Left kidney (tissue), 1 donor: ENCODE measurements at regions not wholly inside any gene's neighbourhood (a gene's known extent, or its start where the extent isn't known, plus 50 kb on each side); places are given as distances from the start of the nearest gene placed in this dataset.

Experiments
- DNase-seq: peaks from one replicate; pipeline ENCODE4 v3.0.0-alpha.2; 2013

DNA sequence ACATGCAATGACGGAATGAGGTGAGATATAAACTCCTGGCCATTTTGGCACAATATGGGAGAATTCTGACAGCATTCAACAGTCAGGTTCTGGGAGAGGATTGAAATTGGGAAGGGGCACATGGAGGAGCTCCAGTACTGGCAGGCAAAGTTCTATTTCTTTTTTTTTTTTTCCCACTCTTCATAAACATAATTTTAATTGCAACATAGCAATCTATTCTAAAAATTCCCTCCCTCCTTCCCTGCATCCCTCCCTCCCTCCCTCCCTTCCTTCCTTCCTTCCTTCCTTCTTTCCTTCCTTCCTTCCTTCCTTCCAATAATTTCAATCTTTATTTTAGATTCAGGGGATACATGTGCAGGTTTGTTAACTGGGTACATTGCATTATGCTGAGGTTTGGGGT, 93.2 kb downstream of the PTCSC3 start:
- DNase-seq = no peak

DNA sequence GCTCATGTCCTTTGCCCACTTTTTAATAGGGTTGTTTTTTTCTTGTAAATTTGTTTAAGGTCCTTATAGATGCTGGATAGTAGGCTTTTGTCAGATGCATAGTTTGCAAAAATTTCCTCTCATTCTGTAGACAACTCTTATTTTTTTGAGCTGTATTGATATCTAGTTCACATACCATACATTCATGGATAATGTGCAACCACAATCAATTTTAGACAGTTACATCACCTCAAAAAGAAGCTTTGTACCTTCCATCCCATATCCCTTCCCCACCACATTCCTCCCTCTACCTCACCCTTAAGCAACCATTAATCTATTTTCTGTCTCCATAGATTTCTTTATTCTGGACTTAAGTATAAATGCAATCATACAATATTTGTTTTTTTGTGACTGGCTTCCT, 98.4 kb downstream of the PTCSC3 start:
- no peak for DNase-seq

DNA sequence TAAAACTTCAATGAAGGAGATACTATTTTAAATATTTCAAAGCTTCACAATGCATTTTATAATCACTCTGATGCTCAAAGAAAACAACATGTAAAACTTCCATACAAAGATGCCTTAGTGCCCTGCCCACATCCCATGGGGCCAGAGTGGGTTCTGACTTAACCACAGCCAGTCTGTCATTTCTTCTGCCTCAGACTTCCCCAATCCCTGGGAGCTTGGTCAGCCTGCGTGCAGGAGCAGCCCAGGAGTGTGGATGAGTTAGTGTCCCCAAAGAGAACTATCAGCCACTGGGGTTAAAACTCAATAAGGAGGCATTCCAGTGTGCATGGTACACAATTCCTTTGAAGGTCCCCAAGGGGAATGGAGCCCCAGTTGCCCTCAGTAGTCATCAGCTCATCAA, 100.3 kb downstream of the PTCSC3 start:
- no peak for DNase-seq

GRCh38 chr14:36075203-36075602, 101.3 kb downstream of the PTCSC3 start:
- DNase-seq = no peak

DNA sequence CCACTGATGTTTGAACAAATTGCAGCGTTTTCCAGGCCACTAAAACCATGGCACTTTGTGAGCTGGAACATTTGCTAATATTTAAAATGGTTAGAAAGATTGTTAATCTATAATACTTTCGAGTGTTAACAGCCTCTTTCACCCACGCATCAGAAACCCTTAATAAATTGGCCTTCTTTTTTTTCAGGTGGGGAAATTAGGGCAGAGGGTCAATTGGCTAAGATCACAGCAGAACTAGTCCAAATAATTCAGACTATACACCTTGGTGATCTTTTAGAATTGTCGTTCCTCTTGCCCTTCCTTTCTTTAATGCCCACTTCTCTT, 105.8 kb downstream of the PTCSC3 start:
- DNase-seq = no peak

DNA sequence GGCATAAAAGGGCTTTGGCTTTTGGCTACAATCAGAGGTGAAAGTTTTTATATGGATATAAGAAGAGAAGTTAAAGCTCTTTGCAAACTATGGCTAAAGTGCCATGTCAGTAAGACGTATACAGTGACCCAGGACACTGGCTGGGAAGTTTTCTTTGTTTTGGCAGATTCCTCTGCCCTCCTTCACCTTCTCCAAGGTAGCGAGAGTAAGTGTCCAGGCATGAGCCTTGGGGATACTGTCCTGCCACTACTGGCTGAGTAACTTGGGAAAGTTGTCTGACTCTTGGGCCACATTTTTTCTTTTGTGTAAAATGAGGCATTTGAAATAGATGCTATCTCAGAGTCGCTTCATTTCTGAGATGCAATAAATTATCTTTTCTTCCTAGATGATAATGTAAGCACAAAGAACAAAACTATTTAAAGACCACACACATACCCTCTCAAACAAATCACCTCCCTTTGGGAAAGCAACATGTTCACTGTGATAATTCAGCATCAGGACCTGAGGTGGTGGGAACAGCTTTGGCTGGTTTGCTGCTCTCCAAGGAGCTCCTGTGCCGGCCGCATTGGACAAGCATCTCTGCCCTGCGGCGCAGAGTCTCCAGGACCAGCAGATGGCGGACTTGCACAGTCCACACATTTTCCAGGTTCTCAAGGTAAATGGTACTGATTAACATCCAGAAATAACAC, 106.3 kb downstream of the PTCSC3 start:
- peak; percentile 67 for DNase-seq

GRCh38 chr14:36069535-36069900, 107.0 kb downstream of the PTCSC3 start:
- peak; percentile 17 for DNase-seq

DNA sequence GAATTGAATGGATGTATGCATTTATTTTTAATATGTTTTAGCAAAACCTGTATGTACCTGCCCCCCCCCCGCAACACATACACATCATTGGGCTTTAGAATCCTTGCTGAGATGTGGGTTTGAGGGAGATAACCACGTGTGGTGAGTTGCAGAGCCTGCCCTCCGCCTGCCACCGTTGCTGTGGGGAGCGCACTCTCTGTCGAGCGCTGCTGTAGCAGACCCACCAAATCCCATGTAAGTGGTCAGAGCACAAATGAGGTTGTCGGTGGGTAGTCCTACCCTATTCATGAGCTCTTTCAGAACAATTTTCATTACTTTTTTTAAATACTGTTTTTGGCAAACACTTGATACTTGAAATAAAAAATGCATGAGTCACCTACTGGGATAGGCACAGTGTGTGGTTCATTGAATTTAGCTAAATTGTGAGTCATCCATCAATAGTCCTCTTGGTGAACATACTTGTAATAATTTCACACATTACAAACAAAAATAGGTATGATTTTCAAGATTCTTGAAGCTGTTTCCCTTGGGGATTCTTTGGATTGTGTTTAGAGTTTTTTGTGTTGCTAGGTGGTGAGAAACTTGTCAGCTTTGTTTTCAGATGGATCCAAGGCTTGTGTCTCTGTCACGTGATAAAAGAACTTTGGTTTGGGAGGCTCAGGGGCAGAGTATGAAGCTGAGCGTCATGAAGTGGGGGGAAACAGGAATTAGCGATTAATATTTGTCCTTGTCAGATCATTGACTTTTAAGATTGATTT, 107.6 kb downstream of the PTCSC3 start:
- no peak for DNase-seq

DNA sequence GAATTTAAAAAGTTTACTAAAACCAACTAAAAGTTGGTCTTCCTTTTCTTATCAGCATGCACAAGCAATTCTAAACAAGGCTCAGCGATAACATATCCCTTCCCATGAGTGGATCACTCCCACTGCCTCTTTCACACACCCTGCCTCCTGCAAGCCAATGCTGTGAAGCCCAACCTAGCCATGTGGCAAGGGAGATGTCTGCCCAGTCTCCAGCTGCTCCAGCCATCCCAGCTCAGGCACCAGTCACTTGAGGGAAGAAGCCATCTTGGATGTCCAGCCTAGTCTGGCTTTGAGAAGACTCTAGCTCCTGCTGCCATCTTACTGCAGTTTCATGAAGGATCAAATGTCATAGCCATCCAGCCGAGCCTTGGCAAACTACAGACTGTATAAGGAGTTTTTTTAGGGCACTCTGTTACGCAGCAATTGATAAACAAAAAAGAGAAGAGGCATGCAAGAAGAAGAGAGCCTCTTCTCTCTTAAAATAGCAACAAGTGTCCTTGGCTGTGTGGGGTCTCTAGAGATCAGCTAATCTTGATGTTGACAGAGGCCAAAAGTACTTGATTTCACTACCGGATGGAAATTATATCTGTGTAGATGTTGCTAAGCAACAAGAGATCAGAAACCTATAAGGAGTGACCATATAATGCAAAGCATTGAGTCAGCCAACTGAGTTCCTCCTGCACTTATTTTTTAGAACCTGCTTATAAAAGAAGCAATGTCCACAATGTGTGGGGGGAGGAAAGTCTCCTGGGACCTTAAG, 108.9 kb downstream of the PTCSC3 start:
- no peak for DNase-seq

- DNase-seq = no peak
These were observed 109.9 kb downstream of the PTCSC3 start for GRCh38 chr14:36066636-36067035.

DNA sequence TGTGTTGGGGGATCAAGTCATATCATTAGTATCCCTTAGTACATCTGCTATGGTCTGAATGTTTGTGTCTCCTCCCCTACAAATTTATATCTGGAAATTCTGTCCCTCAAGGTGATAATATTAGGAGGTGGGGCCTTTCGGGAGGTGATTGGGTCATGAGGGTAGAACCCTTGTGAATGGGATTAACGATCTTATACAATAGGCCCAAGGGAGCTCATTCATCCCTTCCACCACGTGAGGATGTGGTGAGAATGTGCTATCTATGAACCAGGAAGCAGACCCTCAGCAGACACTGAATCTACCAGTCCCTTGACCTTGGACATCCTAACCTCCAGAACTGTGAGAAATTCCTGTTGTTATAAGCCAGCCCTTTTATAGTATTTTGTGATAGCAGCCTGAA, 110.7 kb downstream of the PTCSC3 start:
- no peak for DNase-seq

DNA sequence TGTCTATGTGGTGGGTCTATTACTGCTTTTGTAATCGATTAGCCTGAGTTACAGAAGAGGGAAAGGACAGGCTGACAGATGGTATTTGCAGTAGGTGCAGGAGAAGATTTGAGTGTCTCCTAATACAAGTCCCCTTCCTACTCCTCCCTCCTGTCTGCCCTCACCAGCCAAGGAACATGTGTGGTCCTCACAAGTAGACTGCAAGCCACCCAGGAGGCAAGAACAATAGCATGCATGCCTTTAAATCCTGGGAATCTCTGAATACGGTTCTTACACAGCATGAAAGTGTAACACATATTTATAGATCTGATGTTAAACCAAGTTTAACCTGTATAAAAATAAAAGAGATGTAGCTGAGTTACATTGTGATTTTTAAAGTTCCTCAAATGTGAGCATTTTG, 117.0 kb downstream of the PTCSC3 start:
- DNase-seq = no peak

DNA sequence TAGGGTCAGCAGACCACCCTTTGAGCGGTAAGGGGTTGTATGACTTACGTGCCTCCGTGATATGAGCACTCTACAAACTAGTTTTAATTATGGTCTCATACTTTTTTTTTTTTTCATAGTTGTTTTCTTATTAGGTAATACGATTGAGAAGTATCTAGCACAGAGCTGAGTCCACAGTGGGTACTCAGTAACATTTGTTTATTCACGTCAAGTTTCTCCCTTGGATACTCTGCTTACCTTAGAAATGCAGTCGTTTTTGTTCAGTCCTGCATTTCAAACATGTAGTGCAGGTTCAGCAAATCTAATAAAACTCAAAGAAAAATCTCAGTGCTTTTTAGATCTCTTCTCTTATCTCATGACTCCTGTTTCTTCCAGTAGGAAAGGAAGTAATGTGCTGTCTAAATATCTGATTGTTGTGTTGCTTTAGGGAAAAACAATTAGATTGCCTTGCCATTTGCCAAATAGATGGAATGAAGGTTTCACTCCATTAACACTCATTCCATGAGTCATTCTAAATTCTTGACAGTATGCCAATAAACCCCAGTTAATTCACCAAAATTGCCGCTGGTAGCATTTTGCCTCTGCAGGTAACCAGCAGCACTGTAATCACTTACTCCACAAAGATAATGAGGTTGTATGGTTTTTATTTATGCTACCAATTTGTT, 118.9 kb downstream of the PTCSC3 start:
- DNase-seq = peak; percentile 20

- DNase-seq = no peak
These were observed 119.7 kb downstream of the PTCSC3 start for GRCh38 chr14:36056845-36057244.

DNA sequence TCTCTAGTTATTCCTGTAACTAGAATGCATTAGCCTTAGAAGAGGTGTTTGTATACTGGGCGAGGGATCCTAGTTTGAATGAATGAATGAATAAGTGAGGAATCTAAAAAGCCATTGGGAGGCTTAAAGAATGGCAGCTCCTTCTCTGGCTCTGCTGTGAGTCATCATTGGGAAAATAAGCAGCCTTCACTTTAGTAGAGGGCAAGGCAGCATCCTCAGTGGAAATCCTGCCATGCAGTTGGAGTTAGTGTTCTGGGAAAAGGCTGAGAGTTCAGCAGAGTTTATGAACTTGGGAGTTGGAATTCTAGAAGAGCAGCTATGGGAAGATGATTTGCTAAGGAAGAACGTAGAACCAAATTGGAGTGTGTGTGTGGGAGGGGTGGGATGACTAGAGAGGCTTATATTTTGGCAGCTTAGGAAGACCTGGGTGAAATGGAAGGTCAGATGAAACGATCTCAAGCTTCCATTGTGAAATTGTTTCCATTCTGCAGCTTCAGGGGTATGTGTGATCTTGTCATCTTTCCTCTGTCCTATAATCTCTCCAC, 120.8 kb downstream of the PTCSC3 start:
- DNase-seq = no peak

DNA sequence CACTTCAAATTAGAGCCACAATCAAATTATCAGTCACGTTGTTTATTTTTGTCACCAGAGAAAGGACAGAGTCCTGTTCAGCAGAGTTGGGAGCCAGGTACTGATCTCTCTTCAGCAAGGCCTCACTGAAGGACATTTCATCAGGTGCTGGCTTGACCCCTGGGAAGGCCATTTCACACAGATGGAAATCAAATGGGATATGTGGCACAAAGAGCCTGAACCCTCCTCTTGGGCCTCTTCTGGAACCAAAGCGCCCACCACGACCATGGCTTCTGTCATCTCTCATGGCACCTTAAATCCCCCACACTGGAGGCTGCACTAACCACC, 121.5 kb downstream of the PTCSC3 start:
- no peak for DNase-seq

DNA sequence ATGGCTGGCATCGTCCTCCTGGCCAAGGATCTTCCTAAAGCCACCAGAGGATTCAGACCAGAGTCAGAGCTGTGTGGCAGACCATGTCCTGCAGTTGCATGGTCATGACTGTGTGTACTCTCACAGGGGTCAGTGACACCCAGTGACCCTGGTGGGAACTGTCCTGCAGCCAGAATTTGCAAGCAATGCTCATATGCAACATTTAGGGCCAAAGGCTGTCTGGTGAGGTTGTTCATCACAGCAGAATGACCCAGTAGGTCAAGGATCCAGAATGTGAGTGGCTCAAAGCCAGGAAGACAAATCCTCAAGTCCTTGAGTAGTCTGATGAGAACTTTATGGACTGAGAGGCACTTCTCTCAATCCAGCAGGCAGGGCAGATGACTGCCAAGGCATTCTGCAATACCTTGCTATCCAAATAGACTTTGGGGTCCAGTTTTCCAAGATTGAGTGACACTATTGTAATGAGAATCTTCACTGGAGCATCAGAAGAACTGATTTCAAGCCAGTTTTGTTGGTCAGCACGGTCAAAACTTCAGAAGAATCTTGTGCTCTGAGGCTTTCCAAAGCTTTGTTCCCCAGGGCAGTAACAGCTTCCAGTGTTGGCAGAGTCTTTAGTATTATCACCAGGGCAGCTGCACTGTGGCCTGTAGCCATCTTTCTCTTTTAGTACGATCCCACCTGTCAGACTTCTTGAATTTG, 122.0 kb downstream of the PTCSC3 start:
- no peak for DNase-seq

- DNase-seq = no peak
These were observed 123.8 kb downstream of the PTCSC3 start for GRCh38 chr14:36052681-36053080.

- DNase-seq = no peak
These were observed 124.5 kb downstream of the PTCSC3 start for GRCh38 chr14:36052063-36052462.

DNA sequence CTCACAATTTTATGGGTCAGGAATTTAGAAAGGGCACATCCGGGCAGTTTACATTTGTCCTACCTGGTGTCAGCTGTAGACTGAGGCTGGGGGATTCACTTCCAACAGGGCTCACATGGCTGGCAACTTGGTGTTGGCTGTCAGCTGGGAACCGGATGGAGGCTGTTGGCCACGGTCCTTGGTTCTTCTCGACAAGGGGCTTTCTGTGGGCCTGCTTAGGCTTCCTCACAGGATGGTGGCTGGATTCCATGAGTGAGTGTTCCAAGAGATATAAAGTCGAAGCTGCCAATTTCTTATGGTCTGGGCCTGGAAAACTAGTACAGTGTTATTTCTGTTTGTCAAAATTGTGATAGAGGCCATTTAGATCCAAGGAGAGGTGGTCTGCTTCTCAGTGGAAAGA, 127.9 kb downstream of the PTCSC3 start:
- no peak for DNase-seq

DNA sequence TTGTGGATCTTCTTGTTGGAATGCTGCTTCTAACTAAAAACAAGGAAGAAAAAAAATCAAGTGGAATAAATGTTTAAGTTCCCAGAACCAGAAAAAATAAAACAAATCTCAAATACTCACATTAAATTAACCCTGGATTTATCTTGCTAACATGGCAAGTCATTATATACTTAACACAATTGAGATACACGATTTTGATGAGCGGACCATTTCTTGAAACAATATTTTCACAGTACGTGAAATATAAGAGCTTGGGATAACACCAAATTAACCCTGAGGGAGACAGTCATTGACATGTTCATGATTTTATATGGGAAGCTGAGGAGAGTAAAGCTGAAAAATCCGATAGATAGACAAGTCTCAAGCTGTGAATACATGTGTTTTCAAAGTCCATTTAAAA, 128.6 kb downstream of the PTCSC3 start:
- no peak for DNase-seq

- no peak for DNase-seq
These were observed 140.8 kb downstream of the PTCSC3 start for GRCh38 chr14:36035675-36036074.
